Breast epithelium (tissue), 3 donors: ENCODE measurements at regions not wholly inside any gene's neighbourhood (a gene's known extent, or its start where the extent isn't known, plus 50 kb on each side); places are given as distances from the start of the nearest gene placed in this dataset.

Experiments used
- POLR2A ChIP-seq: fragments of 450-650 bp; IDR thresholded peaks from one replicate; pipeline ENCODE4 v1.6.1; 2016; ENCODE audit warnings: antibody characterized with exemption, mild to moderate bottlenecking, moderate library complexity
- POLR2AphosphoS5 ChIP-seq, 3 donors: sonication (generic); formaldehyde crosslinking; IDR thresholded peaks; one replicate each; pipeline ENCODE4 v1.6.1; 2017; ENCODE audit warnings: antibody characterized with exemption in 3 of 3
- TF ChIP-seq, protein P1 (sequence below), 3 donors: fragments of 450-650 bp; IDR thresholded peaks; one replicate each; pipeline ENCODE4 v1.5.1; 2016 to 2017; ENCODE audit warnings: antibody characterized with exemption in 3 of 3, mild to moderate bottlenecking in 3 of 3, moderate library complexity in 3 of 3

DNA sequence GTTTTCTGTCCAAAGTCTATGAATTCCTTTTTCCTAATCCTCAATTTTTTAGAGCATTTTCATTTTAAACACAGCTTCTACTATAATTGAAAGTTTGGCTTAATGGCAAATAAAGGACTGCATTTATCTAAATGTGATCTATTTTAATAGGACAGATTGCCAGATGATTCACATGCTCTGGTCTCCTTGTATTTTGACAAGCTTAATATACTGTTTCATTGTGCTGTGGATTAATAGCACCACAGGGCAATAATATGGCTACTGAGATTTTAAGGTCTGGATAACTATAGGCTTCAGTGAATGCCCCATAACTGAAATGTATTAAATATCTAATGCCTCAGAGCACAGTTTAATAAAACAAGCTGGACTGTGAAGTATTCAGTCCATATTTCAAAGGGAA is 1362.8 kb downstream of the XPNPEP1 start:
- TF ChIP-seq POLR2A (no peak), POLR2AphosphoS5 (IDR thresholded peaks at IDR 0.05) (no peak)
- TF ChIP-seq, protein P1, sequence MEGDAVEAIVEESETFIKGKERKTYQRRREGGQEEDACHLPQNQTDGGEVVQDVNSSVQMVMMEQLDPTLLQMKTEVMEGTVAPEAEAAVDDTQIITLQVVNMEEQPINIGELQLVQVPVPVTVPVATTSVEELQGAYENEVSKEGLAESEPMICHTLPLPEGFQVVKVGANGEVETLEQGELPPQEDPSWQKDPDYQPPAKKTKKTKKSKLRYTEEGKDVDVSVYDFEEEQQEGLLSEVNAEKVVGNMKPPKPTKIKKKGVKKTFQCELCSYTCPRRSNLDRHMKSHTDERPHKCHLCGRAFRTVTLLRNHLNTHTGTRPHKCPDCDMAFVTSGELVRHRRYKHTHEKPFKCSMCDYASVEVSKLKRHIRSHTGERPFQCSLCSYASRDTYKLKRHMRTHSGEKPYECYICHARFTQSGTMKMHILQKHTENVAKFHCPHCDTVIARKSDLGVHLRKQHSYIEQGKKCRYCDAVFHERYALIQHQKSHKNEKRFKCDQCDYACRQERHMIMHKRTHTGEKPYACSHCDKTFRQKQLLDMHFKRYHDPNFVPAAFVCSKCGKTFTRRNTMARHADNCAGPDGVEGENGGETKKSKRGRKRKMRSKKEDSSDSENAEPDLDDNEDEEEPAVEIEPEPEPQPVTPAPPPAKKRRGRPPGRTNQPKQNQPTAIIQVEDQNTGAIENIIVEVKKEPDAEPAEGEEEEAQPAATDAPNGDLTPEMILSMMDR (IDR thresholded peaks at IDR 0.05): no peak
